ENCODE measurements at regions not wholly inside any gene's neighbourhood (a gene's known extent, or its start where the extent isn't known, plus 50 kb on each side); places are given as distances from the start of the nearest gene placed in this dataset.

GRCh38 chr4:12173496-12173895, 744.8 kb upstream of the HS3ST1 start:
- no peaks in the 10 kb centered on the region for H3K4me1 ChIP-seq (replicated peaks in 1 of 2; ENCODE audit: control insufficient read depth in 2 of 2, insufficient read depth in 2 of 2, low read length in 2 of 2)
- H3K27me3 ChIP-seq (ENCODE audit: control insufficient read depth in 2 of 2, insufficient read depth in 2 of 2, low read length in 2 of 2) = no peaks in the 10 kb centered on the region
- ChIA-PET POLR2A (no interaction called here), CTCF (ENCODE audit: low intra/inter-chr PET ratio) (no interaction called here)
- no TSS peak for BruUV-seq (replicated peaks)
- no peak for FAIRE-seq
- no peak overlapping the region for H3K4me3 ChIP-seq
- H3K9me3 ChIP-seq (replicated peaks; ENCODE audit: control insufficient read depth, insufficient read depth, low read depth, low read length) = no peaks in the 10 kb centered on the region
- WGBS (ENCODE audit: insufficient coverage, low coverage, missing lambda C conversion rate) = 3% methylated on average over 4 of the region's 4 CpGs
- H3K36me3 ChIP-seq (ENCODE audit: control insufficient read depth, insufficient read depth, low read length) = no peaks in the 10 kb centered on the region
- H2AFZ ChIP-seq (ENCODE audit: low read depth, low read length) = no peak overlapping the region
- TF ChIP-seq THRB (CRISPR knock-in tag; conservative IDR thresholded peaks at IDR 0.05) (no peak), NR3C1 (CRISPR knock-in tag; IDR thresholded peaks at IDR 0.05) (no peak), ZNF280B (CRISPR knock-in tag; IDR thresholded peaks at IDR 0.05) (no peak), SMAD4 (CRISPR knock-in tag; conservative IDR thresholded peaks at IDR 0.05) (no peak), TRIM28 (IDR thresholded peaks at IDR 0.05) (no peak), CREB5 (CRISPR knock-in tag; IDR thresholded peaks at IDR 0.05) (no peak), NR4A1 (CRISPR knock-in tag; IDR thresholded peaks at IDR 0.05) (no peak), NR4A1 (tag; IDR thresholded peaks at IDR 0.05) (no peak), MCM2 (IDR thresholded peaks at IDR 0.05; ENCODE audit: low read depth) (no peak), SRSF1 (IDR thresholded peaks at IDR 0.05; ENCODE audit: low read depth, low read length) (no peak)
- TF ChIP-seq, protein P1, sequence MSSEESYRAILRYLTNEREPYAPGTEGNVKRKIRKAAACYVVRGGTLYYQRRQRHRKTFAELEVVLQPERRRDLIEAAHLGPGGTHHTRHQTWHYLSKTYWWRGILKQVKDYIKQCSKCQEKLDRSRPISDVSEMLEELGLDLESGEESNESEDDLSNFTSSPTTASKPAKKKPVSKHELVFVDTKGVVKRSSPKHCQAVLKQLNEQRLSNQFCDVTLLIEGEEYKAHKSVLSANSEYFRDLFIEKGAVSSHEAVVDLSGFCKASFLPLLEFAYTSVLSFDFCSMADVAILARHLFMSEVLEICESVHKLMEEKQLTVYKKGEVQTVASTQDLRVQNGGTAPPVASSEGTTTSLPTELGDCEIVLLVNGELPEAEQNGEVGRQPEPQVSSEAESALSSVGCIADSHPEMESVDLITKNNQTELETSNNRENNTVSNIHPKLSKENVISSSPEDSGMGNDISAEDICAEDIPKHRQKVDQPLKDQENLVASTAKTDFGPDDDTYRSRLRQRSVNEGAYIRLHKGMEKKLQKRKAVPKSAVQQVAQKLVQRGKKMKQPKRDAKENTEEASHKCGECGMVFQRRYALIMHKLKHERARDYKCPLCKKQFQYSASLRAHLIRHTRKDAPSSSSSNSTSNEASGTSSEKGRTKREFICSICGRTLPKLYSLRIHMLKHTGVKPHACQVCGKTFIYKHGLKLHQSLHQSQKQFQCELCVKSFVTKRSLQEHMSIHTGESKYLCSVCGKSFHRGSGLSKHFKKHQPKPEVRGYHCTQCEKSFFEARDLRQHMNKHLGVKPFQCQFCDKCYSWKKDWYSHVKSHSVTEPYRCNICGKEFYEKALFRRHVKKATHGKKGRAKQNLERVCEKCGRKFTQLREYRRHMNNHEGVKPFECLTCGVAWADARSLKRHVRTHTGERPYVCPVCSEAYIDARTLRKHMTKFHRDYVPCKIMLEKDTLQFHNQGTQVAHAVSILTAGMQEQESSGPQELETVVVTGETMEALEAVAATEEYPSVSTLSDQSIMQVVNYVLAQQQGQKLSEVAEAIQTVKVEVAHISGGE (CRISPR knock-in tag; IDR thresholded peaks at IDR 0.05) = no peak
- TF ChIP-seq, protein P2, sequence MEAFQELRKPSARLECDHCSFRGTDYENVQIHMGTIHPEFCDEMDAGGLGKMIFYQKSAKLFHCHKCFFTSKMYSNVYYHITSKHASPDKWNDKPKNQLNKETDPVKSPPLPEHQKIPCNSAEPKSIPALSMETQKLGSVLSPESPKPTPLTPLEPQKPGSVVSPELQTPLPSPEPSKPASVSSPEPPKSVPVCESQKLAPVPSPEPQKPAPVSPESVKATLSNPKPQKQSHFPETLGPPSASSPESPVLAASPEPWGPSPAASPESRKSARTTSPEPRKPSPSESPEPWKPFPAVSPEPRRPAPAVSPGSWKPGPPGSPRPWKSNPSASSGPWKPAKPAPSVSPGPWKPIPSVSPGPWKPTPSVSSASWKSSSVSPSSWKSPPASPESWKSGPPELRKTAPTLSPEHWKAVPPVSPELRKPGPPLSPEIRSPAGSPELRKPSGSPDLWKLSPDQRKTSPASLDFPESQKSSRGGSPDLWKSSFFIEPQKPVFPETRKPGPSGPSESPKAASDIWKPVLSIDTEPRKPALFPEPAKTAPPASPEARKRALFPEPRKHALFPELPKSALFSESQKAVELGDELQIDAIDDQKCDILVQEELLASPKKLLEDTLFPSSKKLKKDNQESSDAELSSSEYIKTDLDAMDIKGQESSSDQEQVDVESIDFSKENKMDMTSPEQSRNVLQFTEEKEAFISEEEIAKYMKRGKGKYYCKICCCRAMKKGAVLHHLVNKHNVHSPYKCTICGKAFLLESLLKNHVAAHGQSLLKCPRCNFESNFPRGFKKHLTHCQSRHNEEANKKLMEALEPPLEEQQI (IDR thresholded peaks at IDR 0.05) = no peak
- no peak overlapping the region for H3K4me2 ChIP-seq (ENCODE audit: insufficient read depth, low read length)
- no peak for ATAC-seq
- H3K27ac ChIP-seq (ENCODE audit: extremely low read depth, low read depth, low read length) = no peak overlapping the region
- no peaks in the 10 kb centered on the region for H3K9me1 ChIP-seq (ENCODE audit: control insufficient read depth, insufficient read depth, low read length)
- H4K20me1 ChIP-seq (replicated peaks; ENCODE audit: control insufficient read depth, insufficient read depth, low read length) = no peaks in the 10 kb centered on the region
- no peaks in the 10 kb centered on the region for H3K79me2 ChIP-seq (ENCODE audit: control insufficient read depth, insufficient read depth, low read length)
- H3K9ac ChIP-seq (ENCODE audit: insufficient read depth in 1 of 2, low read depth in 2 of 2, low read length in 2 of 2) = no peak overlapping the region
- DNase-seq (ENCODE audit: extremely low read depth in 1 of 4, low spot score in 3 of 4) = no peak
- intact Hi-C loops (cut with micrococcal nuclease) (no loop called here), in situ Hi-C loops (cut with MboI) (no loop called here)

All from K562 (cell line).